ENCODE measurements at regions not wholly inside any gene's neighbourhood (a gene's known extent, or its start where the extent isn't known, plus 50 kb on each side); places are given as distances from the start of the nearest gene placed in this dataset.

DNA sequence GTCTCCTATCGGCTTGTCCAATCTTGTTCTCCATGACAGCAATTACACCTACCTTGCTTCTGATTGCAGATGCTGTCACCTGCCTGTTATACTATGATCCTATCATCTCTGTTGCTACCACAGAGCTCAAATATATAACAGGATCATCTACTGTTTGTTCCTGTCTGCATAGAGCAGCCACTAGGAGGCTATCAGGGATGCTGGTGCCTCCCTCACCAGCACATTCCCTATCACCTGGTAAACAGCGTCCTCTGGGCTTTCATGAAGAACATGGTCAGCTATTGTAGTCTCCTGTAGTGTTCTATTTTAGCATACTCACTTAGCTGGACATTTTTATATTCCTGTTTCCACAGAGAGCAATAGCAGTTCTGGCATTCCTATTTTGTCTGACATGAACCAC, 87.8 kb upstream of the FAT3 start:
- CTCF ChIA-PET = no interaction called here
- ATAC-seq (ENCODE audit: low read depth) = no peak

DNA sequence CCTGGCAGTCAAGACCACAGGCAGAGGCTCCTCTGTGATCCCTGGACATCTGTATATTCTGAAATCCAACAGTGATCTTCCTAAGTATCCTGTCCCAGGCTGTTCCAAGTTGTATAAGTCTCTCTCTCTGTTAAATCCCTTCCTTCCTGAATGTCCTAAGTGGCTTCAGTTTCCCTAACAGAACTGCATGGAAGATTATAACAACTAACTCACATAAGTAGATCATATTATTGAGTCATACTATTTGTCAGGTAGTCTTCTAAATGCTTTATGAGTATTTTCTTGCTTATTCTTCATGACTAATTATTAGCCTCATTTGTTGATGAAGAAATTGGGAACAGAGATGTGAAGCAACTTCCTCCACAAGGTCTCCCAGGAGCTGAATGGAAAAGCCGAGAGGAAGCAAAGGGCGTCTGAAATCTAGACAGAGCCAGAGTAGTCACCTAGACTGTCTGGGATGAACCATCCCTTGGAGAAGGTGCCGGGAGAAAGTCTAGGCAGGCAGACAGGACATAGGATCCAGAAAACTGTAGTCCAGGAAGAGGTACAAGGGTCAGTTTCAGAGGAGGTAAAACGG, 93.2 kb upstream of the FAT3 start:
- no peaks in the 10 kb centered on the region for H3K79me2 ChIP-seq (ENCODE audit: control insufficient read depth, insufficient read depth, low read length)
- no peak overlapping the region for H3K27ac Mint-ChIP-seq
- TF ChIP-seq EZH2 (IDR thresholded peaks at IDR 0.05; ENCODE audit: borderline replicate concordance, insufficient read depth, low read depth, low read length, poor library complexity, severe bottlenecking) = no peak
- TF ChIP-seq, protein P1, sequence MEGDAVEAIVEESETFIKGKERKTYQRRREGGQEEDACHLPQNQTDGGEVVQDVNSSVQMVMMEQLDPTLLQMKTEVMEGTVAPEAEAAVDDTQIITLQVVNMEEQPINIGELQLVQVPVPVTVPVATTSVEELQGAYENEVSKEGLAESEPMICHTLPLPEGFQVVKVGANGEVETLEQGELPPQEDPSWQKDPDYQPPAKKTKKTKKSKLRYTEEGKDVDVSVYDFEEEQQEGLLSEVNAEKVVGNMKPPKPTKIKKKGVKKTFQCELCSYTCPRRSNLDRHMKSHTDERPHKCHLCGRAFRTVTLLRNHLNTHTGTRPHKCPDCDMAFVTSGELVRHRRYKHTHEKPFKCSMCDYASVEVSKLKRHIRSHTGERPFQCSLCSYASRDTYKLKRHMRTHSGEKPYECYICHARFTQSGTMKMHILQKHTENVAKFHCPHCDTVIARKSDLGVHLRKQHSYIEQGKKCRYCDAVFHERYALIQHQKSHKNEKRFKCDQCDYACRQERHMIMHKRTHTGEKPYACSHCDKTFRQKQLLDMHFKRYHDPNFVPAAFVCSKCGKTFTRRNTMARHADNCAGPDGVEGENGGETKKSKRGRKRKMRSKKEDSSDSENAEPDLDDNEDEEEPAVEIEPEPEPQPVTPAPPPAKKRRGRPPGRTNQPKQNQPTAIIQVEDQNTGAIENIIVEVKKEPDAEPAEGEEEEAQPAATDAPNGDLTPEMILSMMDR (IDR thresholded peaks at IDR 0.05) = no peak
- peaks cover 2% of the 10 kb centered on the region for H3K9me3 Mint-ChIP-seq (ENCODE audit: insufficient read depth)
- 89% methylated on average over 4 of the region's 4 CpGs for WGBS (ENCODE audit: insufficient coverage)
- no peaks in the 10 kb centered on the region for H3K27me3 Mint-ChIP-seq
- DNase-seq (no peak), ATAC-seq (ENCODE audit: low read depth) (no peak)
- H3K36me3 ChIP-seq (replicated peaks in 1 of 2; ENCODE audit: control extremely low read depth in 1 of 2, control insufficient read depth in 1 of 2, extremely low read depth in 1 of 2, insufficient read depth in 2 of 2, low read length in 1 of 2) = no peaks in the 10 kb centered on the region
- H3K9me3 ChIP-seq (ENCODE audit: control extremely low read depth in 1 of 3, control insufficient read depth in 2 of 3, insufficient read depth in 1 of 3, low read length in 2 of 3) = no peaks in the 10 kb centered on the region
- H3K4me1 ChIP-seq (ENCODE audit: control insufficient read depth in 2 of 2, insufficient read depth in 2 of 2, low read length in 2 of 2) = no peaks in the 10 kb centered on the region
- H3K4me3 ChIP-seq (ENCODE audit: control extremely low read depth in 1 of 5, extremely low read depth in 1 of 5, insufficient read depth in 1 of 5, low read depth in 2 of 5, low read length in 4 of 5) = no peak overlapping the region
- no peaks in the 10 kb centered on the region for H3K4me1 Mint-ChIP-seq
- H2AFZ ChIP-seq (ENCODE audit: insufficient read depth, low read depth, low read length, poor library complexity, severe bottlenecking) = no peak overlapping the region
- H3K27ac ChIP-seq (ENCODE audit: low read length in 2 of 2) = no peak overlapping the region
- no peaks in the 10 kb centered on the region for H3K27me3 ChIP-seq (replicated peaks in 1 of 4; ENCODE audit: control extremely low read depth in 1 of 4, control insufficient read depth in 3 of 4, insufficient read depth in 4 of 4, low read length in 3 of 4)
- CTCF ChIA-PET = no interaction called here
- H3K4me2 ChIP-seq (replicated peaks; ENCODE audit: low read depth, low read length, poor library complexity, severe bottlenecking) = no peak overlapping the region
- intact Hi-C loops (cut with micrococcal nuclease) = no loop called here
- POLR2A ChIA-PET = no interaction called here
- no peak overlapping the region for H3K9ac ChIP-seq (ENCODE audit: low read length)
- H3K4me3 Mint-ChIP-seq = no peak overlapping the region
- no peaks in the 10 kb centered on the region for H4K20me1 ChIP-seq (ENCODE audit: control insufficient read depth, insufficient read depth, low read length, poor library complexity, severe bottlenecking)

More for the DNA sequence above, 87.8 kb upstream of the FAT3 start:
- Histone ChIP-seq H4K20me1 (ENCODE audit: control insufficient read depth, insufficient read depth, low read length, poor library complexity, severe bottlenecking) (no peaks in the 10 kb centered on the region), H3K79me2 (ENCODE audit: control insufficient read depth, insufficient read depth, low read length) (no peaks in the 10 kb centered on the region), H3K4me1 (ENCODE audit: control insufficient read depth in 2 of 2, insufficient read depth in 2 of 2, low read length in 2 of 2) (no peaks in the 10 kb centered on the region), H3K27me3 (replicated peaks in 1 of 4; ENCODE audit: control extremely low read depth in 1 of 4, control insufficient read depth in 3 of 4, insufficient read depth in 4 of 4, low read length in 3 of 4) (no peaks in the 10 kb centered on the region), H3K4me3 (ENCODE audit: control extremely low read depth in 1 of 5, extremely low read depth in 1 of 5, insufficient read depth in 1 of 5, low read depth in 2 of 5, low read length in 4 of 5) (no peak overlapping the region), H3K27ac (ENCODE audit: low read length in 2 of 2) (no peak overlapping the region), H3K36me3 (replicated peaks in 1 of 2; ENCODE audit: control extremely low read depth in 1 of 2, control insufficient read depth in 1 of 2, extremely low read depth in 1 of 2, insufficient read depth in 2 of 2, low read length in 1 of 2) (no peaks in the 10 kb centered on the region), H3K4me2 (replicated peaks; ENCODE audit: low read depth, low read length, poor library complexity, severe bottlenecking) (no peak overlapping the region), H3K9me3 (ENCODE audit: control extremely low read depth in 1 of 3, control insufficient read depth in 2 of 3, insufficient read depth in 1 of 3, low read length in 2 of 3) (peaks cover 0 to 1% (median 0%) of the 10 kb centered on the region in 3 donors), H3K9ac (ENCODE audit: low read length) (no peak overlapping the region), H2AFZ (ENCODE audit: insufficient read depth, low read depth, low read length, poor library complexity, severe bottlenecking) (no peak overlapping the region)
- POLR2A ChIA-PET = no interaction called here
- Mint-ChIP-seq H3K4me1 (no peaks in the 10 kb centered on the region), H3K27ac (no peak overlapping the region), H3K4me3 (no peak overlapping the region), H3K9me3 (ENCODE audit: insufficient read depth) (peaks cover 2% of the 10 kb centered on the region), H3K27me3 (no peaks in the 10 kb centered on the region)
- no peak for TF ChIP-seq EZH2 (IDR thresholded peaks at IDR 0.05; ENCODE audit: borderline replicate concordance, insufficient read depth, low read depth, low read length, poor library complexity, severe bottlenecking)
- TF ChIP-seq, protein P1 (IDR thresholded peaks at IDR 0.05) = no peak
- no peak for DNase-seq
- 100% methylated on average over 1 of the region's 2 CpGs for WGBS (ENCODE audit: insufficient coverage)
- intact Hi-C loops (cut with micrococcal nuclease) = no loop called here
